ENCODE measurements at regions not wholly inside any gene's neighbourhood (a gene's known extent, or its start where the extent isn't known, plus 50 kb on each side); places are given as distances from the start of the nearest gene placed in this dataset.

- no peak overlapping the region for H3K9ac ChIP-seq (ENCODE audit: low read depth, low read length)
- H3K27me3 ChIP-seq (ENCODE audit: insufficient read depth, low read length), result peaks cover 69% of the 10 kb centered on the region
- no peaks in the 10 kb centered on the region for H3K36me3 ChIP-seq (ENCODE audit: insufficient read depth, low read length)
- peak overlapping the region; percentile 32 for H3K4me3 ChIP-seq (ENCODE audit: low read length)
- peaks cover 56% of the 10 kb centered on the region for H3K4me1 ChIP-seq (ENCODE audit: insufficient read depth, low read length)
- H3K27ac ChIP-seq (ENCODE audit: low read depth, low read length), result peak overlapping the region; percentile 54; the same call in 1 of the 2 replicates
- H3K9me3 ChIP-seq (ENCODE audit: insufficient read depth, low read depth, low read length), result no peaks in the 10 kb centered on the region
- WGBS, result 2% methylated on average over 3 of the region's 4 CpGs
These were observed 120.1 kb downstream of the NKX6-1 start for GRCh38 chr4:84378983-84379382.

GRCh38 chr4:84378356-84378755 lies 120.7 kb downstream of the NKX6-1 start:
- no peak overlapping the region for H3K9ac ChIP-seq (ENCODE audit: low read depth, low read length)
- peaks cover 53% of the 10 kb centered on the region for H3K4me1 ChIP-seq (ENCODE audit: insufficient read depth, low read length)
- no peaks in the 10 kb centered on the region for H3K9me3 ChIP-seq (ENCODE audit: insufficient read depth, low read depth, low read length)
- H3K36me3 ChIP-seq (ENCODE audit: insufficient read depth, low read length), result no peaks in the 10 kb centered on the region
- WGBS, result 45% methylated on average over 5 of the region's 5 CpGs
- H3K27me3 ChIP-seq (ENCODE audit: insufficient read depth, low read length), result peaks cover 75% of the 10 kb centered on the region
- H3K4me3 ChIP-seq (ENCODE audit: low read length), result peak overlapping the region; percentile 32
- peak overlapping the region; percentile 54; the same call in 1 of the 2 replicates for H3K27ac ChIP-seq (ENCODE audit: low read depth, low read length)

- Histone ChIP-seq H3K27ac (ENCODE audit: low read depth, low read length) (no peak overlapping the region), H3K4me3 (ENCODE audit: low read length) (no peak overlapping the region), H3K9me3 (ENCODE audit: insufficient read depth, low read depth, low read length) (no peaks in the 10 kb centered on the region), H3K4me1 (ENCODE audit: insufficient read depth, low read length) (peaks cover 11% of the 10 kb centered on the region; the same call in 1 of the 2 replicates), H3K27me3 (ENCODE audit: insufficient read depth, low read length) (peaks cover 16% of the 10 kb centered on the region; the same call in 1 of the 2 replicates), H3K9ac (ENCODE audit: low read depth, low read length) (no peak overlapping the region), H3K36me3 (ENCODE audit: insufficient read depth, low read length) (no peaks in the 10 kb centered on the region)
- WGBS, result 89% methylated on average over 2 of the region's 2 CpGs
These were observed 132.2 kb downstream of the NKX6-1 start for GRCh38 chr4:84366907-84367306.

- no peaks in the 10 kb centered on the region; the same call in 1 of the 2 replicates for H3K9me3 ChIP-seq (ENCODE audit: insufficient read depth, low read depth, low read length)
- H3K27me3 ChIP-seq (ENCODE audit: insufficient read depth, low read length), result peaks cover 14% of the 10 kb centered on the region; the same call in 1 of the 2 replicates
- H3K4me3 ChIP-seq (ENCODE audit: low read length), result no peak overlapping the region
- H3K4me1 ChIP-seq (ENCODE audit: insufficient read depth, low read length), result peaks cover 11% of the 10 kb centered on the region; the same call in 1 of the 2 replicates
- H3K36me3 ChIP-seq (ENCODE audit: insufficient read depth, low read length), result no peaks in the 10 kb centered on the region
- 88% methylated on average over 3 of the region's 3 CpGs for WGBS
- H3K9ac ChIP-seq (ENCODE audit: low read depth, low read length), result no peak overlapping the region
- no peak overlapping the region for H3K27ac ChIP-seq (ENCODE audit: low read depth, low read length)
These were observed 132.9 kb downstream of the NKX6-1 start for GRCh38 chr4:84366161-84366560.

- no peak overlapping the region for H3K4me3 ChIP-seq (ENCODE audit: low read length)
- WGBS, result 80% methylated on average over 10 of the region's 10 CpGs
- no peak overlapping the region for H3K27ac ChIP-seq (ENCODE audit: low read depth, low read length)
- H3K9ac ChIP-seq (ENCODE audit: low read depth, low read length), result no peak overlapping the region
- H3K36me3 ChIP-seq (ENCODE audit: insufficient read depth, low read length), result no peaks in the 10 kb centered on the region
- peaks cover 11% of the 10 kb centered on the region; the same call in 1 of the 2 replicates for H3K4me1 ChIP-seq (ENCODE audit: insufficient read depth, low read length)
- peaks cover 14% of the 10 kb centered on the region; the same call in 1 of the 2 replicates for H3K27me3 ChIP-seq (ENCODE audit: insufficient read depth, low read length)
- no peaks in the 10 kb centered on the region; the same call in 1 of the 2 replicates for H3K9me3 ChIP-seq (ENCODE audit: insufficient read depth, low read depth, low read length)
These were observed 136.0 kb downstream of the NKX6-1 start for GRCh38 chr4:84362896-84363655.

- WGBS, result 93% methylated on average over 3 of the region's 3 CpGs
- Histone ChIP-seq H3K9me3 (ENCODE audit: insufficient read depth, low read depth, low read length) (peaks cover 29% of the 10 kb centered on the region), H3K4me1 (ENCODE audit: insufficient read depth, low read length) (peaks cover 11% of the 10 kb centered on the region; the same call in 1 of the 2 replicates)
These were observed 156.9 kb downstream of the NKX6-1 start for GRCh38 chr4:84342161-84342560.

GRCh38 chr4:84341559-84341958 lies 157.5 kb downstream of the NKX6-1 start:
- Histone ChIP-seq H3K9me3 (ENCODE audit: insufficient read depth, low read depth, low read length) (peaks cover 29% of the 10 kb centered on the region), H3K4me1 (ENCODE audit: insufficient read depth, low read length) (peaks cover 11% of the 10 kb centered on the region; the same call in 1 of the 2 replicates), H3K27me3 (ENCODE audit: insufficient read depth, low read length) (no peaks in the 10 kb centered on the region), H3K36me3 (ENCODE audit: insufficient read depth, low read length) (no peaks in the 10 kb centered on the region), H3K27ac (ENCODE audit: low read depth, low read length) (no peak overlapping the region), H3K4me3 (ENCODE audit: low read length) (no peak overlapping the region), H3K9ac (ENCODE audit: low read depth, low read length) (no peak overlapping the region)

More at GRCh38 chr4:84342161-84342560, 156.9 kb downstream of the NKX6-1 start:
- Histone ChIP-seq H3K27ac (ENCODE audit: low read depth, low read length) (no peak overlapping the region), H3K9ac (ENCODE audit: low read depth, low read length) (no peak overlapping the region), H3K27me3 (ENCODE audit: insufficient read depth, low read length) (no peaks in the 10 kb centered on the region), H3K36me3 (ENCODE audit: insufficient read depth, low read length) (no peaks in the 10 kb centered on the region), H3K4me3 (ENCODE audit: low read length) (no peak overlapping the region)

GRCh38 chr4:84338367-84338766 lies 160.7 kb downstream of the NKX6-1 start:
- Histone ChIP-seq H3K4me3 (ENCODE audit: low read length) (no peak overlapping the region), H3K9ac (ENCODE audit: low read depth, low read length) (no peak overlapping the region), H3K27me3 (ENCODE audit: insufficient read depth, low read length) (no peaks in the 10 kb centered on the region; the same call in 1 of the 2 replicates), H3K9me3 (ENCODE audit: insufficient read depth, low read depth, low read length) (peaks cover 26% of the 10 kb centered on the region), H3K27ac (ENCODE audit: low read depth, low read length) (no peak overlapping the region), H3K36me3 (ENCODE audit: insufficient read depth, low read length) (no peaks in the 10 kb centered on the region), H3K4me1 (ENCODE audit: insufficient read depth, low read length) (peaks cover 11% of the 10 kb centered on the region; the same call in 1 of the 2 replicates)
- WGBS, result 92% methylated on average over 5 of the region's 5 CpGs

GRCh38 chr4:84336964-84337705 lies 162.0 kb downstream of the NKX6-1 start:
- no peaks in the 10 kb centered on the region for H3K36me3 ChIP-seq (ENCODE audit: insufficient read depth, low read length)
- H3K4me3 ChIP-seq (ENCODE audit: low read length), result no peak overlapping the region
- peaks cover 11% of the 10 kb centered on the region; the same call in 1 of the 2 replicates for H3K4me1 ChIP-seq (ENCODE audit: insufficient read depth, low read length)
- WGBS, result 66% methylated on average over 3 of the region's 3 CpGs
- H3K9ac ChIP-seq (ENCODE audit: low read depth, low read length), result no peak overlapping the region
- peak overlapping the region; percentile 38; the same call in 1 of the 2 replicates for H3K27ac ChIP-seq (ENCODE audit: low read depth, low read length)
- H3K9me3 ChIP-seq (ENCODE audit: insufficient read depth, low read depth, low read length), result peaks cover 24% of the 10 kb centered on the region
- no peaks in the 10 kb centered on the region; the same call in 1 of the 2 replicates for H3K27me3 ChIP-seq (ENCODE audit: insufficient read depth, low read length)

- H3K9ac ChIP-seq (ENCODE audit: low read depth, low read length), result no peak overlapping the region
- H3K36me3 ChIP-seq (ENCODE audit: insufficient read depth, low read length), result no peaks in the 10 kb centered on the region
- H3K27me3 ChIP-seq (ENCODE audit: insufficient read depth, low read length), result no peaks in the 10 kb centered on the region
- H3K9me3 ChIP-seq (ENCODE audit: insufficient read depth, low read depth, low read length), result no peaks in the 10 kb centered on the region
- H3K27ac ChIP-seq (ENCODE audit: low read depth, low read length), result no peak overlapping the region
- peaks cover 25% of the 10 kb centered on the region for H3K4me1 ChIP-seq (ENCODE audit: insufficient read depth, low read length)
- H3K4me3 ChIP-seq (ENCODE audit: low read length), result no peak overlapping the region
These were observed 171.6 kb downstream of the NKX6-1 start for GRCh38 chr4:84327526-84327925.

GRCh38 chr4:84325625-84326024 lies 173.5 kb downstream of the NKX6-1 start:
- Histone ChIP-seq H3K36me3 (ENCODE audit: insufficient read depth, low read length) (no peaks in the 10 kb centered on the region), H3K9ac (ENCODE audit: low read depth, low read length) (no peak overlapping the region), H3K4me1 (ENCODE audit: insufficient read depth, low read length) (peaks cover 25% of the 10 kb centered on the region), H3K4me3 (ENCODE audit: low read length) (no peak overlapping the region), H3K27ac (ENCODE audit: low read depth, low read length) (no peak overlapping the region; the same call in 1 of the 2 replicates), H3K9me3 (ENCODE audit: insufficient read depth, low read depth, low read length) (no peaks in the 10 kb centered on the region), H3K27me3 (ENCODE audit: insufficient read depth, low read length) (no peaks in the 10 kb centered on the region)
- WGBS, result 90% methylated on average over 2 of the region's 2 CpGs
